K562 (cell line): ENCODE measurements at regions not wholly inside any gene's neighbourhood (a gene's known extent, or its start where the extent isn't known, plus 50 kb on each side); places are given as distances from the start of the nearest gene placed in this dataset.

ENCODE experiments used
- ATAC-seq: fragments of 200-7000 bp; cut with Tn5 transposase; 3 replicates; pipeline ENCODE4 v1.9.1; 2020; ENCODE audit warnings: moderate library complexity
- BruUV-seq: library from RNA; stranded (reverse); fragments of 400-500 nt; replicated peaks from 2 replicates; lab custom pipeline; 2021; lab: Mats Ljungman, UMichigan
- CTCF ChIA-PET: fragments of 300-600 bp; formaldehyde crosslinking; extraction: SDS; loops from one replicate; lab custom pipeline; 2021; ENCODE audit warnings: low intra/inter-chr PET ratio; lab: Yijun Ruan, JAX
- POLR2A ChIA-PET: fragments of 300-600, 350-650 bp; sonication (Branson Sonifier 250); formaldehyde crosslinking; extraction: SDS; loops from one replicate; lab custom pipeline; 2021; ENCODE audit warnings: antibody characterized with exemption, inconsistent platforms; lab: Yijun Ruan, JAX
- DNase-seq, 4 experiments: peaks; one replicate each; pipeline versions ENCODE4 v3.0.0 to v3.0.0-alpha.2; 2011 to 2018; ENCODE audit warnings: low spot score in 3 of 4, mixed read lengths in 3 of 4; ENCODE audit errors: extremely low read depth in 1 of 4
- FAIRE-seq: peaks from 2 replicates; lab custom pipeline; 2011; peaks lifted over from hg19 to GRCh38; lab: Jason Lieb, UNC
- H2AFZ ChIP-seq: 2 replicates; pipeline ENCODE4 v1.6.0; 2011; ENCODE audit warnings: low read depth, low read length, control low read depth, inconsistent platforms
- H3K27ac ChIP-seq: fragments of 200-600 bp; 3 replicates; pipeline ENCODE4 v1.8.0; 2011; ENCODE audit warnings: low read depth, mild to moderate bottlenecking, control low read depth, inconsistent platforms, low read length, moderate library complexity, mixed read lengths; ENCODE audit errors: extremely low read depth
- H3K27me3 ChIP-seq, 2 experiments: fragments of 300-600 bp in 1 of 2; 2 replicates in 1 of 2; 3 replicates in 1 of 2; pipeline versions ENCODE4 v1.6.0 to v1.8.0; 2011; ENCODE audit warnings: inconsistent platforms in 2 of 2, low read length in 2 of 2, mild to moderate bottlenecking in 1 of 2, mixed read lengths in 1 of 2, moderate library complexity in 1 of 2; ENCODE audit not compliant: control insufficient read depth in 2 of 2, insufficient read depth in 2 of 2
- H3K36me3 ChIP-seq: fragments of 300-600 bp; 3 replicates; pipeline ENCODE4 v1.8.0; 2011; ENCODE audit warnings: mild to moderate bottlenecking, low read length, inconsistent platforms; ENCODE audit not compliant: control insufficient read depth, insufficient read depth
- H3K4me1 ChIP-seq, 2 experiments: fragments of 200-600 bp in 1 of 2; replicated peaks in 1 of 2; 2 replicates in 1 of 2; 3 replicates in 1 of 2; pipeline versions ENCODE4 v1.5.1 to v1.8.0; 2011; ENCODE audit warnings: inconsistent platforms in 2 of 2, low read length in 2 of 2, mild to moderate bottlenecking in 1 of 2, mixed read lengths in 1 of 2, moderate library complexity in 1 of 2; ENCODE audit not compliant: control insufficient read depth in 2 of 2, insufficient read depth in 2 of 2
- H3K4me2 ChIP-seq: 2 replicates; pipeline ENCODE4 v1.6.1; 2011; ENCODE audit warnings: low read length, control low read depth, inconsistent platforms, mixed read lengths; ENCODE audit not compliant: insufficient read depth
- H3K4me3 ChIP-seq: fragments of 200-600 bp; sonication (generic), shearing (Covaris generic); 2 replicates; pipeline ENCODE4 v1.5.1; 2016; ENCODE audit warnings: control low read depth, inconsistent platforms
- H3K79me2 ChIP-seq: fragments of 200-600 bp; 3 replicates; pipeline ENCODE4 v1.8.0; 2011; ENCODE audit warnings: low read length, inconsistent platforms; ENCODE audit not compliant: control insufficient read depth, insufficient read depth
- H3K9ac ChIP-seq, 2 experiments: 2 replicates each; pipeline versions ENCODE4 v1.6.0 to v1.6.1; 2011; ENCODE audit warnings: low read depth in 2 of 2, low read length in 2 of 2, control low read depth in 1 of 2, inconsistent platforms in 1 of 2, mild to moderate bottlenecking in 1 of 2, mixed read lengths in 1 of 2; ENCODE audit not compliant: insufficient read depth in 1 of 2
- H3K9me1 ChIP-seq: one replicate; pipeline ENCODE4 v1.6.0; 2011; ENCODE audit warnings: inconsistent platforms, mild to moderate bottlenecking, low read length, moderate library complexity; ENCODE audit not compliant: control insufficient read depth, insufficient read depth
- H3K9me3 ChIP-seq: replicated peaks from 2 replicates; pipeline ENCODE4 v1.5.1; 2011; ENCODE audit warnings: low read depth, low read length, inconsistent platforms; ENCODE audit not compliant: control insufficient read depth, insufficient read depth
- H4K20me1 ChIP-seq: replicated peaks from 2 replicates; pipeline ENCODE4 v1.6.1; 2011; ENCODE audit warnings: low read length, inconsistent platforms, mixed read lengths; ENCODE audit not compliant: control insufficient read depth, insufficient read depth
- CSDE1 ChIP-seq, 2 experiments: fragments of 450-650 bp; IDR thresholded peaks; 2 replicates each; pipeline ENCODE4 v1.6.1; 2016; ENCODE audit warnings: mild to moderate bottlenecking in 1 of 2
- FOS ChIP-seq: IDR thresholded peaks from 3 replicates; pipeline ENCODE4 v1.6.1; 2011; ENCODE audit not compliant: insufficient read length; ENCODE audit errors: extremely low read depth
- KDM1A ChIP-seq, 2 experiments: fragments of 450-650 bp; IDR thresholded peaks; 2 replicates each; pipeline ENCODE4 v1.6.1; 2016; ENCODE audit warnings: mild to moderate bottlenecking in 2 of 2
- PHTF2 ChIP-seq: fragments of 250-450 bp; sonication (Bioruptor Pico); IDR thresholded peaks from 2 replicates; pipeline ENCODE4 v1.5.0; 2021; ENCODE audit warnings: mild to moderate bottlenecking
- PRMT5 ChIP-seq: sonication (generic); formaldehyde crosslinking; IDR thresholded peaks from 2 replicates; pipeline ENCODE4 v1.5.0; 2020; ENCODE audit warnings: missing genetic modification reagents
- RBM25 ChIP-seq: fragments of 200-400 bp; formaldehyde crosslinking; IDR thresholded peaks from 2 replicates; pipeline ENCODE4 v1.6.1; 2018; ENCODE audit warnings: low read length, low read depth, moderate library complexity; ENCODE audit not compliant: severe bottlenecking
- SIRT6 ChIP-seq: IDR thresholded peaks from one replicate; pipeline ENCODE4 v1.6.1; 2012; ENCODE audit warnings: low read depth, mild to moderate bottlenecking, control low read depth, inconsistent platforms, low read length, moderate library complexity
- TEAD2 ChIP-seq: fragments of 450-650 bp; IDR thresholded peaks from 2 replicates; pipeline ENCODE4 v1.6.1; 2016; ENCODE audit warnings: missing genetic modification characterization, control low read depth, missing compliant biosample characterization
- ZNF347 ChIP-seq: fragments of 450-650 bp; formaldehyde crosslinking; IDR thresholded peaks from 2 replicates; pipeline ENCODE4 v1.4.0; 2020; ENCODE audit warnings: low read depth, mild to moderate bottlenecking, moderate library complexity
- WGBS: fragments of 100-300 bp; shearing (Covaris generic); methylation state at CpG from one replicate; pipeline ENCODE4 v1.1.6; 2016; ENCODE audit warnings: low coverage, mixed read lengths; ENCODE audit not compliant: insufficient coverage; ENCODE audit errors: missing lambda C conversion rate; 5-methylcytosine and 5-hydroxymethylcytosine counted together
- in situ Hi-C: fragments of 300-500 bp; cut with MboI; formaldehyde crosslinking; loops from 4 replicates; pipeline ENCODE4 v1.15.0; 2018; ENCODE audit warnings: inconsistent platforms, mixed read lengths
- intact Hi-C: fragments of 100-400 bp; cut with micrococcal nuclease; formaldehyde crosslinking; loops from 2 replicates; pipeline ENCODE4 v1.14.2; 2022
- TF ChIP-seq, protein P1 (sequence below): fragments of 450-650 bp; formaldehyde crosslinking; conservative IDR thresholded peaks from 2 replicates; pipeline ENCODE4 v1.4.0; 2022; ENCODE audit warnings: mild to moderate bottlenecking, missing genetic modification characterization
- TF ChIP-seq, protein P2 (sequence below): fragments of 450-650 bp; conservative IDR thresholded peaks from 2 replicates; pipeline ENCODE4 v1.6.1; 2016; ENCODE audit warnings: missing genetic modification characterization, low read depth, mild to moderate bottlenecking, missing compliant biosample characterization, moderate library complexity
- TF ChIP-seq, protein P3 (sequence below): fragments of 200-800 bp; sonication (Bioruptor generic); IDR thresholded peaks from 2 replicates; pipeline ENCODE4 v1.6.1; 2017; ENCODE audit warnings: missing genetic modification characterization, missing compliant biosample characterization
- TF ChIP-seq, protein P4 (sequence below): sonication (generic); formaldehyde crosslinking; IDR thresholded peaks from 2 replicates; pipeline ENCODE4 v1.8.0; 2022; ENCODE audit warnings: missing genetic modification reagents, mild to moderate bottlenecking, borderline replicate concordance

DNA sequence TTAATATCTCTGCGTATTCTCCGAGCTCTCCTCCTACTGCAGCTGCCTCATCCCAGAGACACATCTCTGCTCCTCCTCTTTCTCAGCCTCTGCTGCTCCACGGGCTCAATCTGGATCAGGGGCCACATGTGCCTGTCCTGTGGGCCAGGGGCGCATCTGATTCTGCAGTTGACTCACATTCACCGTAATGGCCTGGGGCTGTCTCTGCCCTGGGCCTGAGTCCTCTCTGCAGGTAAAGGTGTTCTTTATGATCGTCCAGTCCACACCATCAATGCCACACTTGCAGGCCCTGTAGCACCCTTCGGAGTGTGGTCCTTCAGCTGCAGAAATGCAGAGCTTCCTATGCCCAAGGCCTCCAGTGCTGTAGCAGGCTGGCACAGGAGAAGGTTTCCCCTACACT is 154.5 kb downstream of the OAT start:
- WGBS: 0% methylated on average over 5 of the region's 7 CpGs
- no peak for FAIRE-seq

DNA sequence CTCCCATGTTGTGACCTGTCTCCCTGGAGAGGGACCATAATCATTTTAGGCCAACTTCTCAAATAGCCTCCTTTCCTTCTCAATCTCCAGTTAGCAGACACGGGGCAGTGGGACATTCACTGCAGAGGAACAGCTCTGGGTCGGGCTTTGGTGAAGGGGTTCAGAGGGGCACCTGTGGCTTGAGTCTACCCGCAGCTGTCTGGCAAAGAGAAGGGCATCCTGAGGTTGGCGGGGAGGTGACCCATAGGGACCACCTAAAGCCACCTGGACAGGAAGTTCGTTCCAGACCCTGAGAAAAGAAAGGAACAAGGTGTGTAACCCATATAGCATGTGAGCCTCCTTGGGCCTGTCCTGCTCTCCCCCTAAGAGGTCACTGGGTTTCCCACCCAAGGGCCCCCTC is 155.0 kb downstream of the OAT start:
- Histone ChIP-seq H3K9ac (no peak overlapping the region), H3K79me2 (no peaks in the 10 kb centered on the region), H3K36me3 (no peaks in the 10 kb centered on the region), H3K9me1 (no peaks in the 10 kb centered on the region), H3K9me3 (no peaks in the 10 kb centered on the region), H3K4me3 (no peak overlapping the region), H4K20me1 (0 out of 2 replicates have a peak, but pooled peaks cover 4% of the 10 kb centered on the region), H2AFZ (no peak overlapping the region), H3K4me1 (no peaks in the 10 kb centered on the region; a peak in 1 of 5 replicates), H3K27ac (no peak overlapping the region), H3K4me2 (no peak overlapping the region), H3K27me3 (peaks cover 0 to 13% of the 10 kb centered on the region in 2 experiments; a peak in 1 of 5 replicates)
- intact Hi-C loops: no loop called here
- FAIRE-seq (no peak), ATAC-seq (no peak), DNase-seq (no peak)
- POLR2A ChIA-PET: no interaction called here
- 0% methylated on average over 3 of the region's 5 CpGs for WGBS
- CTCF ChIA-PET: no interaction called here
- in situ Hi-C loops: loop anchor here (25.0 kb wide), 1 partner anchor 774 kb away; no protein-coding TSS in a partner anchor
- no TSS peak for BruUV-seq
- no peak for TF ChIP-seq KDM1A (IDR thresholded peaks at IDR 0.05)
- TF ChIP-seq RBM25: no peak
- TF ChIP-seq, protein P1, sequence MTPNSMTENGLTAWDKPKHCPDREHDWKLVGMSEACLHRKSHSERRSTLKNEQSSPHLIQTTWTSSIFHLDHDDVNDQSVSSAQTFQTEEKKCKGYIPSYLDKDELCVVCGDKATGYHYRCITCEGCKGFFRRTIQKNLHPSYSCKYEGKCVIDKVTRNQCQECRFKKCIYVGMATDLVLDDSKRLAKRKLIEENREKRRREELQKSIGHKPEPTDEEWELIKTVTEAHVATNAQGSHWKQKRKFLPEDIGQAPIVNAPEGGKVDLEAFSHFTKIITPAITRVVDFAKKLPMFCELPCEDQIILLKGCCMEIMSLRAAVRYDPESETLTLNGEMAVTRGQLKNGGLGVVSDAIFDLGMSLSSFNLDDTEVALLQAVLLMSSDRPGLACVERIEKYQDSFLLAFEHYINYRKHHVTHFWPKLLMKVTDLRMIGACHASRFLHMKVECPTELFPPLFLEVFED: no peak
- TF ChIP-seq, protein P2, sequence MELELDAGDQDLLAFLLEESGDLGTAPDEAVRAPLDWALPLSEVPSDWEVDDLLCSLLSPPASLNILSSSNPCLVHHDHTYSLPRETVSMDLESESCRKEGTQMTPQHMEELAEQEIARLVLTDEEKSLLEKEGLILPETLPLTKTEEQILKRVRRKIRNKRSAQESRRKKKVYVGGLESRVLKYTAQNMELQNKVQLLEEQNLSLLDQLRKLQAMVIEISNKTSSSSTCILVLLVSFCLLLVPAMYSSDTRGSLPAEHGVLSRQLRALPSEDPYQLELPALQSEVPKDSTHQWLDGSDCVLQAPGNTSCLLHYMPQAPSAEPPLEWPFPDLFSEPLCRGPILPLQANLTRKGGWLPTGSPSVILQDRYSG (tag): no peak
- TF ChIP-seq PRMT5 (CRISPR knock-in tag): no peak
- no peak for TF ChIP-seq PHTF2 (CRISPR knock-in tag)
- TF ChIP-seq, protein P3, sequence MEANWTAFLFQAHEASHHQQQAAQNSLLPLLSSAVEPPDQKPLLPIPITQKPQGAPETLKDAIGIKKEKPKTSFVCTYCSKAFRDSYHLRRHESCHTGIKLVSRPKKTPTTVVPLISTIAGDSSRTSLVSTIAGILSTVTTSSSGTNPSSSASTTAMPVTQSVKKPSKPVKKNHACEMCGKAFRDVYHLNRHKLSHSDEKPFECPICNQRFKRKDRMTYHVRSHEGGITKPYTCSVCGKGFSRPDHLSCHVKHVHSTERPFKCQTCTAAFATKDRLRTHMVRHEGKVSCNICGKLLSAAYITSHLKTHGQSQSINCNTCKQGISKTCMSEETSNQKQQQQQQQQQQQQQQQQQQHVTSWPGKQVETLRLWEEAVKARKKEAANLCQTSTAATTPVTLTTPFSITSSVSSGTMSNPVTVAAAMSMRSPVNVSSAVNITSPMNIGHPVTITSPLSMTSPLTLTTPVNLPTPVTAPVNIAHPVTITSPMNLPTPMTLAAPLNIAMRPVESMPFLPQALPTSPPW (CRISPR knock-in tag): no peak
- TF ChIP-seq FOS: no peak

More for the DNA sequence above, 154.5 kb downstream of the OAT start:
- Histone ChIP-seq H4K20me1 (0 out of 2 replicates have a peak, but pooled peaks cover 4% of the 10 kb centered on the region), H3K36me3 (no peaks in the 10 kb centered on the region), H3K4me1 (no peaks in the 10 kb centered on the region; a peak in 1 of 5 replicates), H3K9ac (no peak overlapping the region), H3K79me2 (no peaks in the 10 kb centered on the region), H2AFZ (no peak overlapping the region), H3K27ac (no peak overlapping the region), H3K4me2 (no peak overlapping the region), H3K27me3 (peaks cover 0 to 13% of the 10 kb centered on the region in 2 experiments; a peak in 1 of 5 replicates), H3K9me1 (no peaks in the 10 kb centered on the region), H3K9me3 (no peaks in the 10 kb centered on the region), H3K4me3 (no peak overlapping the region)
- intact Hi-C loops (no loop called here), in situ Hi-C loops (loop anchor here (25.0 kb wide), 1 partner anchor 773 kb away; no protein-coding TSS in a partner anchor)
- no peak for TF ChIP-seq CSDE1 (IDR thresholded peaks at IDR 0.05)
- no peak for TF ChIP-seq TEAD2 (tag)
- no peak for TF ChIP-seq ZNF347 (CRISPR knock-in tag)
- no peak for TF ChIP-seq SIRT6
- TF ChIP-seq, protein P4, sequence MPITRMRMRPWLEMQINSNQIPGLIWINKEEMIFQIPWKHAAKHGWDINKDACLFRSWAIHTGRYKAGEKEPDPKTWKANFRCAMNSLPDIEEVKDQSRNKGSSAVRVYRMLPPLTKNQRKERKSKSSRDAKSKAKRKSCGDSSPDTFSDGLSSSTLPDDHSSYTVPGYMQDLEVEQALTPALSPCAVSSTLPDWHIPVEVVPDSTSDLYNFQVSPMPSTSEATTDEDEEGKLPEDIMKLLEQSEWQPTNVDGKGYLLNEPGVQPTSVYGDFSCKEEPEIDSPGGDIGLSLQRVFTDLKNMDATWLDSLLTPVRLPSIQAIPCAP: no peak
- DNase-seq (no peak), ATAC-seq (no peak)
- ChIA-PET POLR2A (no interaction called here), CTCF (no interaction called here)
- BruUV-seq: no TSS peak
